PC-3 (cell line): ENCODE measurements at regions not wholly inside any gene's neighbourhood (a gene's known extent, or its start where the extent isn't known, plus 50 kb on each side); places are given as distances from the start of the nearest gene placed in this dataset.

ENCODE experiments used
- ATAC-seq: fragments of 200-7000 bp; cut with Tn5 transposase; 2 replicates; pipeline ENCODE4 v1.9.1; 2020; ENCODE audit warnings: mild to moderate bottlenecking, moderate library complexity
- BruUV-seq: library from RNA; stranded (reverse); fragments of 400-500 nt; replicated peaks from 2 replicates; lab custom pipeline; 2021; lab: Mats Ljungman, UMichigan
- CTCF ChIA-PET: fragments of 300-600 bp; sonication (Branson Sonifier 250); formaldehyde crosslinking; loops from one replicate; lab custom pipeline; 2022; ENCODE audit warnings: antibody characterized with exemption; lab: Charles Lee
- POLR2A ChIA-PET: fragments of 300-600 bp; sonication (Branson Sonifier 250); formaldehyde crosslinking; loops from one replicate; lab custom pipeline; 2022; ENCODE audit warnings: antibody characterized with exemption; ENCODE audit not compliant: unreplicated experiment; lab: Charles Lee
- DNase-seq: peaks from one replicate; pipeline ENCODE4 v3.0.0-alpha.2; 2015
- H2AFZ ChIP-seq: fragments of 300-600 bp; sonication (generic); 2 replicates; pipeline ENCODE4 v1.6.0; 2016; ENCODE audit warnings: antibody characterized with exemption, low read length
- H3F3A ChIP-seq: fragments of 300-600 bp; sonication (generic); one replicate; pipeline ENCODE4 v1.6.0; 2017; ENCODE audit warnings: antibody characterized with exemption, low read length, control low read depth, mild to moderate bottlenecking; ENCODE audit not compliant: unreplicated experiment
- H3K27ac ChIP-seq: fragments of 300-600 bp; sonication (generic); 2 replicates; pipeline ENCODE4 v1.5.1; 2016; ENCODE audit warnings: mild to moderate bottlenecking, low read length
- H3K27me3 ChIP-seq: fragments of 300-600 bp; sonication (generic); 2 replicates; pipeline ENCODE4 v1.6.1; 2016; ENCODE audit warnings: low read length, mixed read lengths
- H3K36me3 ChIP-seq: fragments of 300-600 bp; sonication (generic); 2 replicates; pipeline ENCODE4 v1.6.1; 2016; ENCODE audit warnings: low read depth, mixed run types, low read length, mixed read lengths
- H3K4me1 ChIP-seq: fragments of 300-600 bp; sonication (generic); 2 replicates; pipeline ENCODE4 v1.5.1; 2016; ENCODE audit warnings: low read length; ENCODE audit not compliant: insufficient read depth
- H3K4me2 ChIP-seq: fragments of 300-600 bp; sonication (generic); 2 replicates; pipeline ENCODE4 v1.6.0; 2016; ENCODE audit warnings: low read length
- H3K4me3 ChIP-seq: fragments of 300-600 bp; sonication (generic); 2 replicates; pipeline ENCODE4 v1.5.1; 2016; ENCODE audit warnings: mild to moderate bottlenecking, low read length, mixed read lengths
- H3K79me2 ChIP-seq: fragments of 300-600 bp; sonication (generic); 2 replicates; pipeline ENCODE4 v1.6.1; 2017; ENCODE audit warnings: low read length, mixed read lengths
- H3K9ac ChIP-seq: fragments of 300-600 bp; sonication (generic); 2 replicates; pipeline ENCODE4 v1.6.0; 2016; ENCODE audit warnings: mild to moderate bottlenecking, low read length
- H3K9me2 ChIP-seq: fragments of 300-600 bp; sonication (generic); replicated peaks from 2 replicates; pipeline ENCODE4 v1.6.1; 2016; ENCODE audit warnings: mixed run types, low read length, mixed read lengths
- H3K9me3 ChIP-seq: fragments of 300-600 bp; sonication (generic); 2 replicates; pipeline ENCODE4 v1.6.1; 2016; ENCODE audit warnings: low read length, mixed read lengths
- H4K20me1 ChIP-seq: fragments of 300-600 bp; sonication (generic); 2 replicates; pipeline ENCODE4 v1.6.1; 2016; ENCODE audit warnings: low read length, mixed read lengths
- CTCF ChIP-seq: fragments of 300-600 bp; sonication (generic); conservative IDR thresholded peaks from 2 replicates; pipeline ENCODE4 v1.5.1; 2017; ENCODE audit warnings: antibody characterized with exemption, low read depth, mild to moderate bottlenecking, low read length
- EZH2 ChIP-seq: fragments of 300-600 bp; sonication (generic); IDR thresholded peaks from one replicate; pipeline ENCODE4 v1.6.1; 2017; ENCODE audit warnings: antibody characterized with exemption, mild to moderate bottlenecking, low read length; ENCODE audit not compliant: unreplicated experiment
- EZH2phosphoT487 ChIP-seq: fragments of 300-600 bp; sonication (generic); IDR thresholded peaks from 2 replicates; pipeline ENCODE4 v1.6.1; 2018; ENCODE audit warnings: mild to moderate bottlenecking, antibody characterized with exemption, low read length, borderline replicate concordance
- intact Hi-C: fragments of 100-400 bp; cut with micrococcal nuclease; formaldehyde crosslinking; loops from 2 replicates; pipeline ENCODE4 v1.9.0; 2023

GRCh38 chr4:165784672-165785071, 88.4 kb upstream of the TLL1 start:
- Histone ChIP-seq H3K4me2 (no peak overlapping the region), H3F3A (no peaks in the 10 kb centered on the region), H4K20me1 (no peaks in the 10 kb centered on the region), H3K9me3 (no peaks in the 10 kb centered on the region), H3K9ac (no peak overlapping the region), H3K36me3 (no peaks in the 10 kb centered on the region), H3K27me3 (no peaks in the 10 kb centered on the region), H3K9me2 (no peaks in the 10 kb centered on the region), H3K27ac (no peak overlapping the region), H3K4me3 (no peak overlapping the region), H2AFZ (no peak overlapping the region), H3K4me1 (no peaks in the 10 kb centered on the region), H3K79me2 (no peaks in the 10 kb centered on the region)
- TF ChIP-seq EZH2phosphoT487, result no peak
- TF ChIP-seq CTCF, result no peak
- no peak for TF ChIP-seq EZH2
- ATAC-seq, result no peak
- intact Hi-C loops, result loop anchor here (5.0 kb wide), 2 partner anchors 247 to 292 kb away; no protein-coding TSS in a partner anchor
- no TSS peak for BruUV-seq
- ChIA-PET POLR2A (no interaction called here), CTCF (no interaction called here)
- peak; percentile 6 for DNase-seq

DNA sequence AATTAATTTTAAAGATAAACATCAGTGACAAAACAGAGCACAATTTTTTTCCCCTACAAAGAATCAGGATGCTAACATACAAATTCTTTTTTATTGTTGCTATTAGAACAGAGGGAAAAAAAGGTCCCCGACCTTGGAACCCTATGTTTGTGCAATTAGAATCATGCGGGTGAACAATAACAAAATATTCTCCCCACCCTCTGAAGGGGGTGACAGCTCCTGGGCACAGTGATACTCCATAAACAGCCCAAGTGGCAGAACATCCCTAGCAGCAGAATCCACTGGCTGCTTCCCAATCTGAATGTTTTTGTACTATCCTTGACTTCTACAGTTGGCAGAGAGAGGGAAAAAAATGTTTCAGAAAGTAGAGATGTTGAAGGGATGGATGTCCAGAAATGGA, 87.7 kb upstream of the TLL1 start:
- BruUV-seq, result no TSS peak
- ATAC-seq (no peak), DNase-seq (no peak)
- Histone ChIP-seq H3K9me2 (no peaks in the 10 kb centered on the region), H3K9me3 (no peaks in the 10 kb centered on the region), H3K79me2 (no peaks in the 10 kb centered on the region), H3F3A (no peaks in the 10 kb centered on the region), H3K36me3 (no peaks in the 10 kb centered on the region), H2AFZ (no peak overlapping the region), H3K27me3 (no peaks in the 10 kb centered on the region), H3K9ac (no peak overlapping the region), H3K4me2 (no peak overlapping the region), H3K4me3 (no peak overlapping the region), H3K4me1 (no peaks in the 10 kb centered on the region), H3K27ac (no peak overlapping the region), H4K20me1 (no peaks in the 10 kb centered on the region)
- ChIA-PET CTCF (no interaction called here), POLR2A (no interaction called here)
- intact Hi-C loops, result no loop called here
- no peak for TF ChIP-seq EZH2
- no peak for TF ChIP-seq EZH2phosphoT487
- no peak for TF ChIP-seq CTCF

GRCh38 chr4:165787516-165788274, 85.3 kb upstream of the TLL1 start:
- no peaks in the 10 kb centered on the region for H3K9me3 ChIP-seq
- no peaks in the 10 kb centered on the region for H3K4me1 ChIP-seq
- intact Hi-C loops, result no loop called here
- H3K79me2 ChIP-seq, result no peaks in the 10 kb centered on the region
- ChIA-PET CTCF (no interaction called here), POLR2A (no interaction called here)
- no peaks in the 10 kb centered on the region for H3K9me2 ChIP-seq
- no peak overlapping the region for H3K9ac ChIP-seq
- H4K20me1 ChIP-seq, result no peaks in the 10 kb centered on the region
- ATAC-seq (no peak), DNase-seq (no peak)
- no peak overlapping the region for H3K27ac ChIP-seq
- no peak overlapping the region for H2AFZ ChIP-seq
- no peaks in the 10 kb centered on the region for H3K36me3 ChIP-seq
- H3K4me3 ChIP-seq, result no peak overlapping the region
- no peaks in the 10 kb centered on the region for H3F3A ChIP-seq
- TF ChIP-seq EZH2 (no peak), EZH2phosphoT487 (no peak), CTCF (no peak)
- H3K4me2 ChIP-seq, result no peak overlapping the region
- no TSS peak for BruUV-seq
- no peaks in the 10 kb centered on the region for H3K27me3 ChIP-seq
